ENCODE measurements at regions not wholly inside any gene's neighbourhood (a gene's known extent, or its start where the extent isn't known, plus 50 kb on each side); places are given as distances from the start of the nearest gene placed in this dataset.

- intact Hi-C loops (cut with DNase I): no loop called here
- H3K9me3 ChIP-seq: no peaks in the 10 kb centered on the region
- no peaks in the 10 kb centered on the region for H3K27me3 ChIP-seq
- WGBS, 2 donors: 78 to 84% methylated on average over 5 of the region's 5 CpGs
- H3K27ac ChIP-seq: no peak overlapping the region
- H3K4me1 ChIP-seq: peaks cover 0 to 10% (median 0%) of the 10 kb centered on the region in 9 donors
- TF ChIP-seq, protein P1, sequence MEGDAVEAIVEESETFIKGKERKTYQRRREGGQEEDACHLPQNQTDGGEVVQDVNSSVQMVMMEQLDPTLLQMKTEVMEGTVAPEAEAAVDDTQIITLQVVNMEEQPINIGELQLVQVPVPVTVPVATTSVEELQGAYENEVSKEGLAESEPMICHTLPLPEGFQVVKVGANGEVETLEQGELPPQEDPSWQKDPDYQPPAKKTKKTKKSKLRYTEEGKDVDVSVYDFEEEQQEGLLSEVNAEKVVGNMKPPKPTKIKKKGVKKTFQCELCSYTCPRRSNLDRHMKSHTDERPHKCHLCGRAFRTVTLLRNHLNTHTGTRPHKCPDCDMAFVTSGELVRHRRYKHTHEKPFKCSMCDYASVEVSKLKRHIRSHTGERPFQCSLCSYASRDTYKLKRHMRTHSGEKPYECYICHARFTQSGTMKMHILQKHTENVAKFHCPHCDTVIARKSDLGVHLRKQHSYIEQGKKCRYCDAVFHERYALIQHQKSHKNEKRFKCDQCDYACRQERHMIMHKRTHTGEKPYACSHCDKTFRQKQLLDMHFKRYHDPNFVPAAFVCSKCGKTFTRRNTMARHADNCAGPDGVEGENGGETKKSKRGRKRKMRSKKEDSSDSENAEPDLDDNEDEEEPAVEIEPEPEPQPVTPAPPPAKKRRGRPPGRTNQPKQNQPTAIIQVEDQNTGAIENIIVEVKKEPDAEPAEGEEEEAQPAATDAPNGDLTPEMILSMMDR (IDR thresholded peaks at IDR 0.05): no peak
- H3K36me3 ChIP-seq: no peaks in the 10 kb centered on the region
- DNase-seq (no peak), ATAC-seq (no peak)
- H3K4me3 ChIP-seq: no peak overlapping the region
Measured at GRCh38 chr6:147737115-147737514, 228.6 kb downstream of the SAMD5 start.

- H3K27ac ChIP-seq: no peak overlapping the region
- peaks cover 0 to 10% (median 0%) of the 10 kb centered on the region in 9 donors for H3K4me1 ChIP-seq
- H3K27me3 ChIP-seq: no peaks in the 10 kb centered on the region
- TF ChIP-seq, protein P1 (IDR thresholded peaks at IDR 0.05): no peak
- no peaks in the 10 kb centered on the region for H3K36me3 ChIP-seq
- 88 to 90% methylated on average over 8 of the region's 8 CpGs for WGBS, 2 donors
- no peak for ATAC-seq
- intact Hi-C loops (cut with DNase I): no loop called here
- no peak overlapping the region for H3K4me3 ChIP-seq
- no peak for DNase-seq
- H3K9me3 ChIP-seq: no peaks in the 10 kb centered on the region
Measured at GRCh38 chr6:147738099-147738498, 229.6 kb downstream of the SAMD5 start.

- Histone ChIP-seq H3K4me1 (peaks cover 0 to 10% (median 0%) of the 10 kb centered on the region in 9 donors), H3K4me3 (no peak overlapping the region), H3K36me3 (no peaks in the 10 kb centered on the region), H3K9me3 (no peaks in the 10 kb centered on the region), H3K27me3 (no peaks in the 10 kb centered on the region), H3K27ac (no peak overlapping the region)
- intact Hi-C loops (cut with DNase I): no loop called here
- 22 to 29% methylated on average over 3 of the region's 3 CpGs for WGBS, 2 donors
- TF ChIP-seq, protein P1 (IDR thresholded peaks at IDR 0.05): no peak
- no peak for ATAC-seq
- DNase-seq: no peak
Measured at GRCh38 chr6:147738516-147739162, 230.1 kb downstream of the SAMD5 start.

- no peak for ATAC-seq
- no peak overlapping the region for H3K27ac ChIP-seq
- DNase-seq: no peak
- intact Hi-C loops (cut with DNase I): no loop called here
- H3K4me3 ChIP-seq: no peak overlapping the region
- TF ChIP-seq, protein P1 (IDR thresholded peaks at IDR 0.05): no peak
- no peaks in the 10 kb centered on the region for H3K9me3 ChIP-seq
- 84 to 85% methylated on average over 3 of the region's 3 CpGs for WGBS, 2 donors
- no peaks in the 10 kb centered on the region for H3K36me3 ChIP-seq
- H3K27me3 ChIP-seq: no peaks in the 10 kb centered on the region
- peaks cover 0 to 10% (median 0%) of the 10 kb centered on the region in 9 donors for H3K4me1 ChIP-seq
Measured at GRCh38 chr6:147740326-147740725, 231.8 kb downstream of the SAMD5 start.

Data from heart right ventricle (tissue), 16 donors.